PC-9 (cell line): ENCODE measurements at regions not wholly inside any gene's neighbourhood (a gene's known extent, or its start where the extent isn't known, plus 50 kb on each side); places are given as distances from the start of the nearest gene placed in this dataset.

ENCODE experiments used
- BruUV-seq: library from RNA; stranded (reverse); fragments of 400-500 nt; replicated peaks from 2 replicates; lab custom pipeline; 2021; lab: Mats Ljungman, UMichigan
- CTCF ChIA-PET: fragments of 300-600 bp; sonication (Branson Sonifier 250); formaldehyde crosslinking; loops from one replicate; lab custom pipeline; 2022; ENCODE audit warnings: antibody characterized with exemption; lab: Charles Lee
- POLR2A ChIA-PET: fragments of 300-600 bp; sonication (Branson Sonifier 250); formaldehyde crosslinking; loops from one replicate; lab custom pipeline; 2022; ENCODE audit warnings: antibody characterized with exemption; ENCODE audit not compliant: unreplicated experiment; lab: Charles Lee
- DNase-seq, 2 experiments: peaks; one replicate each; pipeline versions ENCODE4 v3.0.0 to v3.0.0-alpha.2; 2015 to 2022; ENCODE audit warnings: mixed read lengths in 1 of 2
- H2AFZ ChIP-seq: fragments of 200-600 bp; sonication (generic); 2 replicates; pipeline ENCODE4 v1.8.1; 2017; ENCODE audit warnings: antibody characterized with exemption
- H3F3A ChIP-seq: fragments of 200-600 bp; sonication (generic); 2 replicates; pipeline ENCODE4 v1.8.1; 2017; ENCODE audit warnings: antibody characterized with exemption, mild to moderate bottlenecking, low read depth; ENCODE audit not compliant: insufficient read depth
- H3K27ac ChIP-seq: fragments of 200-600 bp; sonication (generic); 2 replicates; pipeline ENCODE4 v1.6.1; 2016; ENCODE audit warnings: mixed run types
- H3K27me3 ChIP-seq: fragments of 200-600 bp; sonication (generic); 2 replicates; pipeline ENCODE4 v1.6.1; 2016; ENCODE audit warnings: low read depth, mixed run types; ENCODE audit not compliant: insufficient read depth
- H3K36me3 ChIP-seq: fragments of 200-600 bp; sonication (generic); 2 replicates; pipeline ENCODE4 v1.6.1; 2016; ENCODE audit warnings: low read depth, mixed run types
- H3K4me1 ChIP-seq: fragments of 200-600 bp; sonication (generic); replicated peaks from 2 replicates; pipeline ENCODE4 v1.6.1; 2016; ENCODE audit warnings: mixed run types; ENCODE audit not compliant: insufficient read depth
- H3K4me2 ChIP-seq: fragments of 200-600 bp; sonication (generic); 2 replicates; pipeline ENCODE4 v1.6.1; 2017; ENCODE audit warnings: mixed run types
- H3K4me3 ChIP-seq: fragments of 200-600 bp; sonication (generic); 2 replicates; pipeline ENCODE4 v1.6.1; 2016; ENCODE audit warnings: mixed run types
- H3K79me2 ChIP-seq: fragments of 200-600 bp; sonication (generic); 2 replicates; pipeline ENCODE4 v1.6.1; 2017; ENCODE audit warnings: low read depth, mixed run types
- H3K9me2 ChIP-seq: fragments of 200-600 bp; sonication (generic); 2 replicates; pipeline ENCODE4 v1.8.1; 2017; ENCODE audit warnings: mild to moderate bottlenecking; ENCODE audit not compliant: insufficient read depth
- H3K9me3 ChIP-seq: fragments of 200-600 bp; sonication (generic); 2 replicates; pipeline ENCODE4 v1.8.1; 2016; ENCODE audit warnings: low read depth; ENCODE audit not compliant: insufficient read depth
- H4K20me1 ChIP-seq: fragments of 200-600 bp; sonication (generic); 2 replicates; pipeline ENCODE4 v1.8.1; 2017; ENCODE audit not compliant: insufficient read depth
- EZH2 ChIP-seq: fragments of 200-600 bp; sonication (generic); IDR thresholded peaks from 2 replicates; pipeline ENCODE4 v1.8.0; 2017; ENCODE audit warnings: antibody characterized with exemption, low read depth
- intact Hi-C: fragments of 100-400 bp; cut with micrococcal nuclease; formaldehyde crosslinking; loops from one replicate; pipeline ENCODE4 v1.10.0; 2022; ENCODE audit not compliant: unreplicated experiment
- TF ChIP-seq, protein P1 (sequence below): fragments of 200-600 bp; sonication (generic); conservative IDR thresholded peaks from 2 replicates; pipeline ENCODE4 v1.6.1; 2017; ENCODE audit warnings: mixed run types, antibody characterized with exemption, mild to moderate bottlenecking, moderate library complexity

- Histone ChIP-seq H3K4me3 (no peak overlapping the region), H3K27ac (no peak overlapping the region)
- intact Hi-C loops = no loop called here
Measured at GRCh38 chr5:125011947-125012346, 265.5 kb upstream of the ZNF608 start.

GRCh38 chr5:125012727-125013451 is 266.4 kb upstream of the ZNF608 start:
- no peak overlapping the region for H3K4me2 ChIP-seq
- H2AFZ ChIP-seq = no peak overlapping the region
- H3K27me3 ChIP-seq = no peaks in the 10 kb centered on the region
- H3K27ac ChIP-seq = no peak overlapping the region
- H3K4me3 ChIP-seq = no peak overlapping the region
- peaks cover 3% of the 10 kb centered on the region for H3K9me3 ChIP-seq
- no peaks in the 10 kb centered on the region for H4K20me1 ChIP-seq
- TF ChIP-seq, protein P1, sequence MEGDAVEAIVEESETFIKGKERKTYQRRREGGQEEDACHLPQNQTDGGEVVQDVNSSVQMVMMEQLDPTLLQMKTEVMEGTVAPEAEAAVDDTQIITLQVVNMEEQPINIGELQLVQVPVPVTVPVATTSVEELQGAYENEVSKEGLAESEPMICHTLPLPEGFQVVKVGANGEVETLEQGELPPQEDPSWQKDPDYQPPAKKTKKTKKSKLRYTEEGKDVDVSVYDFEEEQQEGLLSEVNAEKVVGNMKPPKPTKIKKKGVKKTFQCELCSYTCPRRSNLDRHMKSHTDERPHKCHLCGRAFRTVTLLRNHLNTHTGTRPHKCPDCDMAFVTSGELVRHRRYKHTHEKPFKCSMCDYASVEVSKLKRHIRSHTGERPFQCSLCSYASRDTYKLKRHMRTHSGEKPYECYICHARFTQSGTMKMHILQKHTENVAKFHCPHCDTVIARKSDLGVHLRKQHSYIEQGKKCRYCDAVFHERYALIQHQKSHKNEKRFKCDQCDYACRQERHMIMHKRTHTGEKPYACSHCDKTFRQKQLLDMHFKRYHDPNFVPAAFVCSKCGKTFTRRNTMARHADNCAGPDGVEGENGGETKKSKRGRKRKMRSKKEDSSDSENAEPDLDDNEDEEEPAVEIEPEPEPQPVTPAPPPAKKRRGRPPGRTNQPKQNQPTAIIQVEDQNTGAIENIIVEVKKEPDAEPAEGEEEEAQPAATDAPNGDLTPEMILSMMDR = no peak
- TF ChIP-seq EZH2 = no peak
- no peaks in the 10 kb centered on the region for H3F3A ChIP-seq
- H3K79me2 ChIP-seq = no peaks in the 10 kb centered on the region
- no peaks in the 10 kb centered on the region for H3K36me3 ChIP-seq
- H3K9me2 ChIP-seq = 0 out of 2 replicates have a peak, but pooled peaks cover 3% of the 10 kb centered on the region
- no peaks in the 10 kb centered on the region for H3K4me1 ChIP-seq
- CTCF ChIA-PET = no interaction called here
- POLR2A ChIA-PET = no interaction called here
- no peak for DNase-seq
- intact Hi-C loops = no loop called here
- no TSS peak for BruUV-seq

More at GRCh38 chr5:125011947-125012346, 265.5 kb upstream of the ZNF608 start:
- Histone ChIP-seq H3K9me3 (peaks cover 3% of the 10 kb centered on the region), H2AFZ (no peak overlapping the region), H3K27me3 (no peaks in the 10 kb centered on the region), H4K20me1 (no peaks in the 10 kb centered on the region), H3K4me2 (no peak overlapping the region), H3K4me1 (no peaks in the 10 kb centered on the region), H3K9me2 (0 out of 2 replicates have a peak, but pooled peaks cover 3% of the 10 kb centered on the region), H3F3A (no peaks in the 10 kb centered on the region), H3K36me3 (no peaks in the 10 kb centered on the region), H3K79me2 (no peaks in the 10 kb centered on the region)
- BruUV-seq = no TSS peak
- POLR2A ChIA-PET = no interaction called here
- CTCF ChIA-PET = no interaction called here
- DNase-seq = no peak
- no peak for TF ChIP-seq EZH2
- TF ChIP-seq, protein P1 = no peak

DNA sequence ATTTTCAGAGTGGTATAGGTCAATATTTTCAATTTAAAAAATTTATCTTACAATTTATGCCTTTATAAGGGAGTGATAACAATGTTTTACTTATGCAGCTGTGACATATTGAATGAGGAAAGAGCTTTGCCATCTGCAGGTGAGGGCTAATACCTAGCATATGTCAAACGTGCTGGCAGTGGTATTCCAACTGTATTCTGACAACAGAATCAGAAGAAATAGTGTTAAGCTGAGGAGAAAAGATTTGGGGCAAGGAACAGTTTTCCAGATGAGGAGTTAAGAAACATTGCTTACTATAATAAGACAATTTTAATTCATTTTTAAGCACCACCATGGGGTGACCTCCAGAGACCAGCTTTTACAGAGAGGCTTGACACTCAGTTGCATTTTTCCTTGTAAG is 267.8 kb upstream of the ZNF608 start:
- ChIA-PET POLR2A (interaction anchor here (0.7 kb wide), 1 partner anchor 326 kb away, joined by 6 read pairs; no protein-coding TSS in a partner anchor), CTCF (no interaction called here)
- Histone ChIP-seq H3K79me2 (no peaks in the 10 kb centered on the region), H3K4me2 (no peak overlapping the region), H3K4me3 (no peak overlapping the region), H2AFZ (no peak overlapping the region), H3K36me3 (no peaks in the 10 kb centered on the region), H3K4me1 (no peaks in the 10 kb centered on the region), H3K27ac (no peak overlapping the region), H3F3A (no peaks in the 10 kb centered on the region), H3K9me2 (0 out of 2 replicates have a peak, but pooled peaks cover 3% of the 10 kb centered on the region), H4K20me1 (no peaks in the 10 kb centered on the region), H3K9me3 (peaks cover 3% of the 10 kb centered on the region), H3K27me3 (no peaks in the 10 kb centered on the region)
- no TSS peak for BruUV-seq
- DNase-seq = no peak
- intact Hi-C loops = no loop called here
- no peak for TF ChIP-seq EZH2
- TF ChIP-seq, protein P1 = no peak
